ENCODE measurements at regions not wholly inside any gene's neighbourhood (a gene's known extent, or its start where the extent isn't known, plus 50 kb on each side); places are given as distances from the start of the nearest gene placed in this dataset.

DNA sequence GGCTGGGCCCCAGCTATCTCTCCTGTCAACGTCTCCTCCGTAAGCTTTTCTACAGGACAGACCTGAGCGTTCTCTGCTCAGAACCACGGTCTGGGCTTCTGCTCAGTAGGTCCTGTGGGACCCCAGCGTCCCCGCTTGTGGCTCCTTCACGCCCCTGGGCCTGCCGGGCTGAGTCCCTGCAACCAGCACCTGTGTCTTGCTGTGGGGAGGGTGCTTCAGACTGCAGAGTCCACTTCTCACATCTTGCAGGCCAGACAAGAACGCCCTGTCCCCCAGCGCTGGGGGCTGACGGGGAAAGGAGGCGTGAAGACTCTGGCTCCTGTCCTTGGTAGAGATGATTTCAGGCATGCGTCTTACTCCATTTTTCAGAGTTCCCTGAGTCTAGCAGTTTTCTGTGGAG is 1480.8 kb downstream of the BRD1 start:
- H3K27ac ChIP-seq, result no peak overlapping the region
- no peak for DNase-seq (ENCODE audit: low spot score)

DNA sequence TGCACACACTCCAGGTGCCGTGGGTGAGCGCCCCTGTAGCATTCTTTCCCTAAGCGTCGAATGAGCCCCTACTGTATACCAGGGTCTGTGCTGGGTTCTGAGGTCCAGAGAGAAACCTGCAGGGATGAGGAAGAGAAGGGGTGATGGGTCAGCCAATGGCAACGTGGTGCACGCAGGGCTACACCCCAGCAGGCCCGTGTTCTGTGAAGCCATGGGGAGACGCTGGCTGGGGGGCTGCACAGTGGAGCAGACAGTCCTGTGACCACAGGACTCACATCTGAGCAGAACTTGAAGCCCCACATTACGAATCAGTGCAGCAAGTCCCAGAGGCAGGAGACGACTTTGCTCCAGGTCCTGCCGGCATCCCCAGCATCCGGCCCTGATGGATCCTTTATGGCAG is 1481.4 kb downstream of the BRD1 start:
- DNase-seq (ENCODE audit: low spot score) (no peak), ATAC-seq (ENCODE audit: insufficient number of reproducible peaks, low FRiP score, low read depth) (no peak)
- H3K36me3 ChIP-seq, result no peaks in the 10 kb centered on the region
- no peaks in the 10 kb centered on the region for H3K4me1 ChIP-seq (ENCODE audit: control insufficient read depth in 1 of 2, low read depth in 2 of 2)
- H3K4me3 ChIP-seq, result no peak overlapping the region
- H3K9me3 ChIP-seq, result no peaks in the 10 kb centered on the region
- H3K27ac ChIP-seq, result no peak overlapping the region
- H3K27me3 ChIP-seq (replicated peaks; ENCODE audit: insufficient read depth), result no peaks in the 10 kb centered on the region
- TF ChIP-seq, protein P1, sequence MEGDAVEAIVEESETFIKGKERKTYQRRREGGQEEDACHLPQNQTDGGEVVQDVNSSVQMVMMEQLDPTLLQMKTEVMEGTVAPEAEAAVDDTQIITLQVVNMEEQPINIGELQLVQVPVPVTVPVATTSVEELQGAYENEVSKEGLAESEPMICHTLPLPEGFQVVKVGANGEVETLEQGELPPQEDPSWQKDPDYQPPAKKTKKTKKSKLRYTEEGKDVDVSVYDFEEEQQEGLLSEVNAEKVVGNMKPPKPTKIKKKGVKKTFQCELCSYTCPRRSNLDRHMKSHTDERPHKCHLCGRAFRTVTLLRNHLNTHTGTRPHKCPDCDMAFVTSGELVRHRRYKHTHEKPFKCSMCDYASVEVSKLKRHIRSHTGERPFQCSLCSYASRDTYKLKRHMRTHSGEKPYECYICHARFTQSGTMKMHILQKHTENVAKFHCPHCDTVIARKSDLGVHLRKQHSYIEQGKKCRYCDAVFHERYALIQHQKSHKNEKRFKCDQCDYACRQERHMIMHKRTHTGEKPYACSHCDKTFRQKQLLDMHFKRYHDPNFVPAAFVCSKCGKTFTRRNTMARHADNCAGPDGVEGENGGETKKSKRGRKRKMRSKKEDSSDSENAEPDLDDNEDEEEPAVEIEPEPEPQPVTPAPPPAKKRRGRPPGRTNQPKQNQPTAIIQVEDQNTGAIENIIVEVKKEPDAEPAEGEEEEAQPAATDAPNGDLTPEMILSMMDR (IDR thresholded peaks at IDR 0.05), result no peak

More for the DNA sequence above, 1480.8 kb downstream of the BRD1 start:
- Histone ChIP-seq H3K4me3 (no peak overlapping the region), H3K36me3 (no peaks in the 10 kb centered on the region), H3K4me1 (ENCODE audit: control insufficient read depth in 1 of 2, low read depth in 2 of 2) (no peaks in the 10 kb centered on the region), H3K27me3 (replicated peaks; ENCODE audit: insufficient read depth) (no peaks in the 10 kb centered on the region), H3K9me3 (no peaks in the 10 kb centered on the region)
- no peak for ATAC-seq (ENCODE audit: insufficient number of reproducible peaks, low FRiP score, low read depth)
- TF ChIP-seq, protein P1 (IDR thresholded peaks at IDR 0.05), result no peak

DNA sequence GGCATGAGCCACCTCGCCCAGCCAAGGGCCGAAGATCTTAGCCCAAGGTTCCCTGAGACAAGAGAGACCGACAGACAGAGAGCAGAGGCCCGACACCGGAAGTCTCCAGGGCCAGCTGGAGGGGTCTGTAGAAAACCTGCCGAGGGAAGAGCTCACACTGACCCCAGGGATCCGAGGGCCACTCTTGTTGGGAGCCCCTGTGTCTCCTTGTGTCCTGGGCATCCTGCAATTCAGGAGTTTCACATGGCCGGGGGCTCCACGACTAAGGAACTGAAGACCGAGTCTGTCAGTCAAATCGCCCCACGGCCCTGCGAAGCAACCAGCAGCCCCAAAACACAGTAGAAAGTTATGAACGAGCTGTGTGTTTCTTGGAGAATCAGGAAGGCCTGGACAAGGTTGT is 1482.0 kb downstream of the BRD1 start:
- Histone ChIP-seq H3K4me1 (ENCODE audit: control insufficient read depth in 1 of 2, low read depth in 2 of 2) (no peaks in the 10 kb centered on the region), H3K27ac (no peak overlapping the region), H3K4me3 (no peak overlapping the region), H3K9me3 (no peaks in the 10 kb centered on the region), H3K36me3 (no peaks in the 10 kb centered on the region), H3K27me3 (replicated peaks; ENCODE audit: insufficient read depth) (no peaks in the 10 kb centered on the region)
- DNase-seq (ENCODE audit: low spot score), result no peak
- ATAC-seq (ENCODE audit: insufficient number of reproducible peaks, low FRiP score, low read depth), result no peak
- TF ChIP-seq, protein P1 (IDR thresholded peaks at IDR 0.05), result no peak

DNA sequence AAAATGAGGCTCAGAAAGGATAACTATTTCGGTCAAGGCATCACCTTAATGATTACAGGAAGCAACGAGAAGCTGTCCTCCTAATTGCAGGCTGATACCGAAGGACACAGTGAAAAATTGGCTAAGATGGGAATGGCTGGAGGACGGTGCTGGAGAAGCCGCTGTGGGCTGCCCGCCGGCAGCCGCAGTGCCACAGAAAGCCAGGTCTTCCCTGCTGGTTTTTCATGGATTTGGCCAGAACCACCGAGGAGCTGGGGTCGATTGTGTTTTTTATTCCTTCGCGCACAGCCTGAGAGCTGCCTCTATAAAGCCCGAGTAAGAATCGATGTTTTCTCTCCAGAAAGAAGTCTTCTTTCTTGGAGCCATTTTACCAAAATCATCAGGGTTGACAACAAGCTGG is 1484.2 kb downstream of the BRD1 start:
- DNase-seq (ENCODE audit: low spot score) (no peak), ATAC-seq (ENCODE audit: insufficient number of reproducible peaks, low FRiP score, low read depth) (no peak)
- Histone ChIP-seq H3K4me3 (no peak overlapping the region), H3K36me3 (no peaks in the 10 kb centered on the region), H3K27me3 (replicated peaks; ENCODE audit: insufficient read depth) (no peaks in the 10 kb centered on the region), H3K4me1 (ENCODE audit: control insufficient read depth in 1 of 2, low read depth in 2 of 2) (no peaks in the 10 kb centered on the region), H3K27ac (no peak overlapping the region), H3K9me3 (no peaks in the 10 kb centered on the region)
- TF ChIP-seq, protein P1 (IDR thresholded peaks at IDR 0.05), result no peak

DNA sequence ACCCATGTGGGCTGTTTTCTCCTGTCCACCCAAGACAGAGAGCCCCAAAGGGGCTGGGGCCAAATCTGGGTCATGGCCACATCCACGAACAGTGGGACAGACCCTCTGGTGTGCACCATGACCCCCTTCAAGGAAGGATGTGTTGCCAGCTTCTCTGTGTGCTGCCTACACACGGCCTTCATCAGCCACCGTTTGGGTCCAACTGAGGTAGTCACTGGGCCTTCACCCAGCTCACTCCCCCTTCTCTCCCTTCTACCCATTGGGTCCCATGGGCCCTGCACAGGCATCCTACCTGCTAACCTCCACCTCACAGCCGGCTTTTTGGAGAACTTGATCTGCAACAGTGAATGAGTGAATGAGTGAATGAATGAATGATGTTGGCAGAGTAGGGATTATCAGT is 1484.9 kb downstream of the BRD1 start:
- Histone ChIP-seq H3K27me3 (replicated peaks; ENCODE audit: insufficient read depth) (no peaks in the 10 kb centered on the region), H3K36me3 (no peaks in the 10 kb centered on the region), H3K9me3 (no peaks in the 10 kb centered on the region), H3K4me1 (ENCODE audit: control insufficient read depth in 1 of 2, low read depth in 2 of 2) (no peaks in the 10 kb centered on the region), H3K27ac (no peak overlapping the region), H3K4me3 (no peak overlapping the region)
- ATAC-seq (ENCODE audit: insufficient number of reproducible peaks, low FRiP score, low read depth) (no peak), DNase-seq (ENCODE audit: low spot score) (no peak)
- TF ChIP-seq, protein P1 (IDR thresholded peaks at IDR 0.05), result no peak
